HG02623 (cell line): ENCODE measurements at regions not wholly inside any gene's neighbourhood (a gene's known extent, or its start where the extent isn't known, plus 50 kb on each side); places are given as distances from the start of the nearest gene placed in this dataset.
"Not testable (repeated sequence)": the region's sequence is repeated elsewhere in the genome, so short reads cannot be mapped to it uniquely, and the experiment has no call there.

Experiments
- ATAC-seq: cut with Tn5 transposase; IDR thresholded peaks from one replicate; pipeline ENCODE4 v1.9.1; 2021; ENCODE audit warnings: moderate library complexity; ENCODE audit not compliant: unreplicated experiment

DNA sequence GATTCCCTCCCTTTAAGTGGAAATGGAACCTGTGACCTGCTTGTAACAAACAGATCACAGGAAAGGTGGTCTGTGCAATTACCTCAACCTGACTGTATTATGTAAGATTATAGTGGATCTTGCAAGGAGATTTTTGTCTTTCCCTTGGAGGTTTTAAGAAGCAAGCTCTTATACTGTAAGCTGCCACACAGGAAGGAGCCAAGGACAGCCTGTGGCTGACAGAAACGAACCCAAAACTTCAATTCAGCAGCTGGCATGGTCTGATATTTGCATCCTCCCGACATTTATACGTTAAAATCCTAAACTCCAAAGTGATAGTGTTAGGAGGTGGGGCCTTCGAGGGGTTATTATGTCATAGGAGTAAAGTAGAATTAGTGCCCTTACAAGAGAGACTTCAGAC is 711.8 kb upstream of the CTNND2 start:
- ATAC-seq, result no peak

DNA sequence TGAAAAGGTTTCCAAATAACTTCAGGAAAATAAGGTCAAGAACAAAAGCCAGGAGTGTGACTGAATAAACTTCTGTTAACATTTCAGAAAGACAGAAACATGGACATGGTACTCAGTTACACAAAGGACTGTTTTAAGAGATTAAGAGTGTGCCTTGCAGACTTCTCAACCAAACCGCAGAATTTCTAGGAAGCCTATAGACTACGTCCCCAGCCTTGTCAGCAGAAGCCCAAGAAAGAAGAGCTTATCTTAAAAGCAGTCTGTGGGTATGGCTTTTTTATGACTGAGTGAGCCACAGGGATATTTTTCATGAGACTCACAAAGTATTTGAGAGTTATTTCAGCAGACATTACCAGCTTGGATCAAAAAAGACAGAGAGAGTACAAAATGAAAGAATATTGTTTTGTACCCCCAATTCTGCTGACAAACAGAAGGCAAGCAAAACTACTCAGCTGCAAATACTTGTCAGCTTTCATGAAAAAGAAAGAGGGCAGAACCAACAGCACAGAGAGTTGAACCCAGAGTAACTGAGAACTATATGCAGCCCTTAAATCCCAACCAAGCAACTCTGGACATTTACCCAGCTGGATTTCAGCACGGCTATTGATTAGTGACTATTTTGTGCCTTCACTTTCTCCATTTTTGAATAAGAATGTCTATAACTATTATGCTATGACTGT is 711.0 kb upstream of the CTNND2 start:
- ATAC-seq, result no peak

DNA sequence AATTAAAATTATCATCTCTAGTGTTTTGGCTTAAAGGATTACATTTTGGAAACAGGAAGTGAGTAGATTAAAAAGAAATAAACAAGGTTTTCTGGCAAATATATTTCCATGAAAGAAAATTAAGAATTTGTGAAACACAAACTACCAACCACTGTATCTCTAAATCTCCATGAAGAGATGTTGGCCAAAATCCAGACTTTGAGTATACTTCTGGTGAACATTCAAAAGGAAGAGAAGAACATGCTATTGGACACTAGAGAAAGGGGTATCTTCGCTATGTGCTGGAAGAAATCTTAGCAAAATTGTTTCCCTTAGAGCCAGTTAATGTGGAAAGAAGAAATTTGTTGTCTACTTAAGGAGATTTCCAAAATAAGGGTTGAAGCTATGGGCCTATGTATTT is 710.4 kb upstream of the CTNND2 start:
- ATAC-seq, result no peak

DNA sequence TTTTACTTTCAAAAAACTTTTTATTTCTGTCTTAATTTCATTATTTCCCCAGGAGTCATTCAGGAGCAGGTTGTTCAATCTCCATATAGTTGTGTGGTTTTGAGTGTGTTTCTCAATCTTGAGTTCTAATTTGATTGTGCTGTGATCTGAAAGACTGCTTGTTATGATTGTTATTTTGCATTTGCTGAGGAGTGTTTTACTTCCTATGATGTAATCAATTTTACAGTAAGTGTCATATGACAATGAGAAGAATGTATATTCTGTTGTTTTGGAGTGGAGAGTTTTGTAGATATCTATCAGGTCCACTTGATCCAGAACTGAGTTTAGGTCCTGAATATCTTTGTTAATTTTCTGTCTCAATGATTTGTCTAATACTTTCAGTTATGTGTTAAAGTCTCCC is 706.9 kb upstream of the CTNND2 start:
- no peak for ATAC-seq

DNA sequence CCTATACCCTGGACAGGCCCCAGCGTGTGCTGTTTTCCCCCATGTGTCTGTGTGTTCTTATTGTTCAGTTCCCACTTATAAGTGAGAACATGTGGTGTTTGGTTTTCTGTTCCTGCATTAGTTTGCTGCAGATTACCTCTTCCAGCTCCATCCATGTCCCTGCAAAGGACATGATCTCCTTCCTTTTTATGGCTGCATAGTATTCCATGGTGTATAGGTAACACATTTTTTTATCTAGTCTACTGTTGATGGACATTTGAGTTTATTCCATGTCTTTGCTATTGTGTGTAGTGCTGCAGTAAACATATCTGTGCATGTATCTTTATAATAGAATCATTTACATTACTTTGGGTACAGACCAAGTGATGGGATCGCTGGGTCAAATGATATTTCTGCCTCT is 703.6 kb upstream of the CTNND2 start:
- not testable (repeated sequence) for ATAC-seq

DNA sequence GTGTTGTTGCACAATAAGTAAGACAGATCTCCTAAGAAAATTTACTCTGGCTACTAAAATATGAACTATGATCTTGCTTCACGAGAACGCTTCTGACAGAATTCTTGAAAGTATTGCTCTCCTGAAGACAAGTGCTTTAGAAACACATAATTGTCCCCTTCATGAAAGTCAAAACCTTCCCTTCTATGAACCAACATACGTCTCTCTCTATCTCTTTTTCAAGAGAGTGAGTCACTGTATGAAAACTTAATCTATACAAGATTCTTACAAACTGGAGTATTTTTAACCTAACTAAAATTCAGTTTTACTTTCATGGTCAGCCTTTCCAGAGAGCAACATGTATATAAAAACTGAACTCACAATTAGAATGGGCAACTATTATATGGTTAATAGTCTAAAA is 688.0 kb upstream of the CTNND2 start:
- ATAC-seq, result no peak

DNA sequence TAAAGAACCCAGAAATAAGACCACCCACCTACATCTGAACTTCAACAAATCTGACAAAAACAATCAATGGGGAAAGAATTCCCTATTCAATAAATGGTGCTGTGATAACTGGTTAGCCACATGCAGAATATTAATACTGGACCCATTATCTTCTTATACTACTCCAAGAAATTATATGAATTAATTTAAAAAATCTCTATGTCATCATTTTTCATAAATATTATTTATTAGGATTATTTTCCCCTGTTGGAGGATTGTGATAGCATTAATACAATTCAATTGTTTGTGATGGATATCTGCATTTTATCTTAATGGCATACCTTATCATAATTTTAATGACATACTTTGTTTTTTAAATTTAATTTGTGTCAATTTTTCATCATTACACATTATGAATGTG is 682.2 kb upstream of the CTNND2 start:
- ATAC-seq, result no peak

DNA sequence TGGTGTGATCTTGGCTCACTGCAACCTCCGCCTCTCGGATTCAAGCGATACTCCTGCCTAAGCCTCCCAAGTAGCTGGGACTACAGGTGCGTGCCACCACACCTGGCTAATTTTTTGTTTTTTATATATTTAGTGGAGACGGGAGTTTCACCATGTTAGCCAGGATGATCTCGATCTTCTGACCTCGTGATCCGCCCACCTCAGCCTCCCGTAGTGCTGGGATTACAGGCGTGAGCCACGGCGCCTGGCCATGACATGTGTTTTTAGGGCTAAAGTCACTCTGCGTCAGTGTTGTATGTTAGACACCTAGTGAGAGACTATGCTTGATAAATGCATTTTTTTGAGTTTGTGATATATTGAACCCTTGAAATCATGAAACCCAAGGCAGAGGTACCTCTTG is 674.6 kb upstream of the CTNND2 start:
- not testable (repeated sequence) for ATAC-seq

DNA sequence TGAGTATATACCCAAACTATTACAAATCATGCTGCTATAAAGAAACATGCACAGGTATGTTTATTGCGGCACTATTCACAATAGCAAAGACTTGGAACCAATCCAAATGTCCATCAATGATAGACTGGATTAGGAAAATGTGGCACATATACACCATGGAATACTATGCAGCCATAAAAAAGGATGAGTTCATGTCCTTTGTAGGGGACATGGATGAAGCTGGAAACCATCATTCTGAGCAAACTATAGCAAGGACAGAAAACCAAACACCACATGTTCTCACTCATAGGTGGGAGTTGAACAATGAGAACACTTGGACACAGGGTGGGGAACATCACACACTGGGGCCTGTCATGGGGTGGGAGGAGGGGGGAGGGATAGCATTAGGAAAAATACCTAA is 672.7 kb upstream of the CTNND2 start:
- ATAC-seq, result not testable (repeated sequence)

DNA sequence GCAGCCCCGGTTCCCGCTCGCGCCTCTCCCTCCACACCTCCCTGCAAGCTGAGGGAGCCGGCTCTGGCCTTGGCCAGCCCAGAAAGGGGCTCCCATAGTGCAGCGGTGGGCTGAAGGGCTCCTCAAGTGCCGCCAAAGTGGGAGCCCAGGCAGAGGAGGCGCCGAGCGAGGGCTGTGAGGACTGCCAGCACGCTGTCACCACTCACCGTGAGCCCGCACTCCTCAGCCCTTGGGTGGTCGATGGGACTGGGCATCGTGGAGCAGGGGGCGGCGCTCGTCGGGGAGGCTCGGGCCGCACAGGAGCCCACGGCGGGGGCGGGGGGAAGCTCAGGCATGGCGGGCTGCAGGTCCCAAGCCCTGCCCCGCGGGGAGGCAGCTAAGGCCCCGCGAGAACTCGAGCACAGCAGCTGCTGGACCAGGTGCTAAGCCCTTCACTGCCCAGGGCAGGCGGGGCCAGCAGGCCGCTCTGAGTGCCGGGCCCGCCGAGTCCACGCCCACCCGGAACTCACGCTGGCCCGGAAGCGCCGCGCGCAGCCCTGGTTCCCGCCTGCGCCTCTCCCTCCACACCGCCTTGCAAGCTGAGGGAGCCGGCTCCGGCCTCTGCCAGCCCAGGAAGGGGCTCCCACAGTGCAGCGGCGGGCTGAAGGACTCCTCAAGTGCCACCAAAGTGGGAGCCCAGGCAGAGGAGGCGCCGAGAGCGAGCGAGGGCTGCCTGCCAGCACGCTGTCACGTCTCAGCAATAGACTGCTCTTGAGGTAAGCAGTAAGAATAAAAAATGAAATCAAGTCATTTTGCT is 670.2 kb upstream of the CTNND2 start:
- not testable (repeated sequence) for ATAC-seq

DNA sequence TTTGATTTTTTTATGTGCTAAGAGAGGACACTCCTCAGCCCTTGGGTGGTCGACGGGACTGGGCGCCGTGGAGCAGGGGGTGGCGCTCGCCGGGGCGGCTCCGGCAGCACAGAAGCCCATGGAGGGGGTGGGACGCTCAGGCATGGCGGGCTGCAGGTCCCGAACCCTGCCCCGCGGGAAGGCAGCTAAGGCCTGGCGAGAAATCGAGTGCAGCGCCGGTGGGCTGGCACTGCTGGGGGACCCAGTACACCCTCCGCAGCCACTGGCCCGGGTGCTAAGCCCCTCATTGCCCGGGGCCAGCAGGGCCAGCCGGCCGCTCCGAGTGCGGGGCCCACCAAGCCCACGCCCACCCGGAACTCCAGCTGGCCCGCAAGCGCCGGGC is 669.7 kb upstream of the CTNND2 start:
- not testable (repeated sequence) for ATAC-seq

DNA sequence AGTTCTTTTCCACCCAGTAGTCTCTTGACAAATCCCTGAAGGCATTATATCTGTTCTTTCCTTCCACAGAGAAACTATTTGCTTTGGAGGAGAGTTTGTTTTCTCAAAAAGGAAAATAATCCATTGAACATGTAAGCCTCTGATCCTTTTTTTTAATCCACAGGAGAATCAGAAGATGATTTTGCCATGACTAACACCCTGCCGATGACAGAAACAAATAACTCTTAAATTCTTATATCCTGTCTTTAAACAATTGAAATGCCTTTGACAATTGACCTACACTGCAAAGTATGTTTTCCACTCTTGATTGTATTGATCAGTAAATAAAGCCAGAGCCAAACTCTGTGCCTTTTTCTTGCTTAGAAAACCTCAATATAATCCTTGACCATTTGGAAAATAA is 666.4 kb upstream of the CTNND2 start:
- ATAC-seq, result no peak

DNA sequence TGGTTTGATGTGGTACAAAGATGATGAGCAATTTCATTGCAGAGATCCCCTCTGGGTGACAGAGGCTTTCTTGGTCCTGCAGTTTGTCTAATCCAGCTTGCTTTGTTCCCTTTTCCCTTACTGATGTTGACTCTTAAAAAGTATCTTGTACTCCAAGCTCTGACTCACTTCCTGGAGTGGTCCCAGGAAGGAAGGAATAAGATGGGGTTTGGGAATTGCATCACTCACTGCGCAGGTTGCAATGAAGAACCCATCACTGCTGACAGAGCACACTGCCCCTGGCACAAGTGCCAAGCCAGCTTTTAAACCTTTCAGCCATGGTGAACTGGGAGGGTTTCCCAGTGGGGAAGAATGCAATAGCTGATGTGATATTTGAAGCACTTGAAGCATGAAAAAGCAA is 662.2 kb upstream of the CTNND2 start:
- no peak for ATAC-seq

DNA sequence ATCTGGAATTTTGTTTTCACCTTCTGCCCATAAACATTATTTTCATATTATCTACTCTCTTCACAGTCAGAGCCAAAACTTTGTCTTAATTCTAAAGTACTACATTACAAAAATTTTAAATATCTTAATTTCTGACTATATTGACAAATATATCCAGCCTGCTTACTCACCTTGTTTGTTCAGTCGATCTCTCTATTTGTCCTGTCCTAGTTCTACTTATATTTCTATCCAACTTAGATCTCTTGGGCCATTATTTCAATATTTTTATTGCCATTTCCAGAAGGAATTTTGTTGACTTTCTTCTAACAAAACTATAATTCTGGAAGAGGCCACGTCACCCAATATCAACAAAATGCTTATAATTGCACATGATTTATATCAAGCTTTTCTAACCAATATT is 652.8 kb upstream of the CTNND2 start:
- ATAC-seq, result no peak

DNA sequence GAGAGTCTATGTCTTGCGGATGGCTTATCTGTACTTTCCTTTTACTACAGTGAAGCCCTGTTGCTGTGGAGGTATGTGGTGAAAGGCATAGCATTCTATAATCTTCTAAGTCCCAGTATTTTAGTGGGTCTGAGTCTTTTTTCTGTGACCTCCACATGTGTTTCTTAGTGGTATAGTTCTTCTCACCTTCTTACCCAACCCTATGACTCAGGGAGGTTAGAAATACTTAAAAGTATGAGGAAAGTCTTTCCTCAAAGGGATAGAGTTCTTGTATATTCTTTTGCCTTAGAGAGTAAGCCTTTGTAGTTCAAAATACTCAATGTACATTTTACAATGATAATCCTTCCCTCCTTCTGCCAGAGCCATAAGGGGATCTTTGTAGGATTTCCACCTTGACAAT is 621.9 kb upstream of the CTNND2 start:
- ATAC-seq, result no peak

DNA sequence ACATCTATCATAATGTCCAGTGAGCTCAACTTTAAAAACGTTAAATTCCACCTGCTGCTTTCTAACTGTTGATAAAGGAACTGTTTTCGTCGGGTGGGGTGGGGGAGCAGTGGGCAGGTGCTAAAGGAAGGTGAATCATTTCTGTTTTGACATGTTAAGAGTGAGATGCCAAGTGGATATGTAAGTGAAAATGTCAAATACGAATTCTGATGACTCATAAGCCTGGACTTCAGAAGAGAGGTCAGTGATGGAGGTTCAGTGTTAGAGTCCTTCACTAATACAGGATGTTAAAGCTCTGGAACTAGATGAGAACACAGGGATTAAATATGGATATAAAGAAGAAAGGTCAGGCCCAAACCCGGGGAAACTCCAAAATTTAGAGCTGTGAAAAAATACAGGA is 617.9 kb upstream of the CTNND2 start:
- ATAC-seq, result no peak

DNA sequence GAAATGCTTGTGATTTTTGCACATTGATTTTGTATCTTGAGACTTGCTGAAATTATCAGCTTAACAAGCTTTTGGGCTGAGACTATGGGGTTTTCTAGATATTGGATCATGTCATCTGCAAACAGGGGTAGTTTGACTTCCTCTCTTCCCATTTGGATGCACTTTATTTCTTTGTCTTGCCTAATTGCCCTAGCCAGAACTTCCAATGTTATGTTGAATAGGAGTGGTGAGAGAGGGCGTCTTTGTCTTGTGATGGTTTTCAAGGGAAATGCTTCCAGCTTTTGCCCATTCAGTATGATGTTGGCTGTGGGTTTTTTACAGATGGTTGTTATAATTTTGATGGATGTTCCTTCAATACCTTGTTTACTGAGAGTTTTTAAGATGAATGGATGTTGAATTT is 600.7 kb upstream of the CTNND2 start:
- not testable (repeated sequence) for ATAC-seq

DNA sequence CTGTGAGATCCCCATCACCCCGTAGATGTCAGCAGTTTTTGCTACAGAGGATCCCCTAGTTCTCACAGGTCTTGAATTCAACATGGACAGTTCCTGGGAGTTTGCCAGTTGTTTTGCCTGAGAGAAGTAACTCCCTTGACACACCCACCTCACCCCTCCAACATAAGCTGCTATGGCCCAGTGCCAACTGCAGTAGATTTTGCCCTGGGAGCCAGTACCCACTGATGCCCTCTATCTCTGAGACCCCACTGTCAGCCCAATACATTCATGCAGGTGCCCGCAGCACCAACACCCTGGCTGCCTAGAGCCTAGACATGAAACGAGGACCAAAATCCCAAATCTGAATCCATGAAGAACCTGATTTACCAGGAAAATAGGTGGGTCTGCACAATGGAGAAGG is 583.9 kb upstream of the CTNND2 start:
- no peak for ATAC-seq

DNA sequence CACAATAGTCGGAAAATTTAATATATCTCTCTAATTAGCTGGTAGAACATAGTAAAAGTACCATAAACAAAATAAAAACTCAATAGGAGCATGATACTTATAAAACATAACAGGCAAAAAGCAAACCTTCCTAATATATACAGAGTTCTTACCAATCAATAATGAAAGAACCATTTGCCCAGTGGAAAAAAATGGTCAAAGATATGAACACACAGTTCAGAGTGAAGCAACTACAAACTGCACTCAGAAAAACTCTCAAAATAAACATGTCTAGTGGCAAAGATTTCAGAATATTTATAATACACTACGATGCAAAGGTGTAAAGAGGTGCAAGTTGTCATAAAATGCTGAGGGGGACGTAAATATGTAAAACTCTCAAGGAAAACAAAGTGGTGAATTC is 576.2 kb upstream of the CTNND2 start:
- no peak for ATAC-seq

DNA sequence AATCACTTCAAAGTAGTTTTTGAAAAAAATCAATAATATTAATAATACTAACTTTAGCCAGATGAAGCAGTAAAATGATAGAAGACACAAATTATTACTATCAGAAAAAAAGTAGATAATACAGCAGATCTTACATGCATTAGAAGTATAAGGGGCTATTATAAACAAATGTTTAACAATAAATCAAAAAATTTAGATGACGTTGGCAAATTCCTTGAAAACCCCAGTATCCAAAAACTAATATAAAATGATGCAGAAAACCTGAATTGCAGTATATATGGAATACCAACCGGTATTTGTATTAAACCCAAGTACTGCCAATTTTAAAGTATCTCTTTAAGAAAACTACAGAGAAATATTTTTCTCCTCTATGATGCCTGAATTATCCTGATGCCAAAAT is 573.3 kb upstream of the CTNND2 start:
- ATAC-seq, result no peak

DNA sequence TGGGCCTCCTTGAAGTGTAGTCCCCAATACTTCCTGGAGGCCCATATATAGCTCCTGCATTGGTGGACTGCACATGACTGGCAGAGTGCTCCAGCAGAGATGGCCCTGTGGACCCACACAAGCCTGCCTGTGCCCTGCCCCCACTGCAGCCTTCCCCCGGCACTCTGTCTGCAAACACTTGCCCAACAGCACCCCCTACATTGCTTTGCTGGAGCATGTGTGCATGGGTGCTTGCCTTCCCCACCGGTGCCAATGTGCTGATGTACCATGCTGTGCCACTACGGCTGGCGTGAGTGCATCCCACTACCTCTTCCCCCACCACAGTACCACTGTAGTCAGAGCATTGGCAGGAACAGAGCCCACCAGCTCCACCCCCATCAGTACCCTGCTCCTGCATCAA is 563.6 kb upstream of the CTNND2 start:
- ATAC-seq, result no peak

DNA sequence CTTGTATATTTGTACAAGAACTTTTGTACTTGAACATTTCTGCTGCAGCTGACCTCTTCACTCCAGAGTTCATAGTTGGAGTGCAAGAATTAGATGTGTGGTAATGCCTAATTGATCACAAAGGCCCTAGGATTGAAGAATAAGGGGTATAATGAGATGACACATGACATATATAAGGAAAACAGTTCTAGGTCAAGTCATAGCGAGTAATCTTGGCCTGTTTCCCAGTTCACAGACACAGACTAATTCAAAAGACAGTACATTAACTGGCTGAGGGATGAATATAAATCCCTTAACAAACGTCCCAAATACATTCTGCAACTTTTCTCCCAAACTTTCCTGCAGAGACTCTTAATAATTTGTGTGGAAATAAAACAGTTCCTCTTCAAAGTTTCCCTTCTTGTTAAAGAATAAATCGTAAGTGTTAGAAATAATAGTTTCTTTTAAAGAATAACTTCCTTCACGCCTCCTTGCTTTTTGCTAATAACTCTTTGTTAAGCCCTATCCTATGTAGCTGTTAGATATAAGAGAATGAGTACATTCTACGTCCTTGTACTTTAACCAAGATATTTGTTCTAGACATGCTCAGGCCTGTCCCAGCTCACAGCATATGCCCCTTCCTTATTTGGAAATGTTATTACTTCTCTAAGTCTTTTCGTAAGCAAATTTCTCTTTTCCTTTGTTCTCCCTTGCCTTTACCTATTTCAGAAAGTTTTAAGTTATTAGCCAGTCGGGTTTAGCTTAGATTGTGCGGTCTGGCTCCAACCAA is 556.4 kb upstream of the CTNND2 start:
- no peak for ATAC-seq
